ENCODE measurements at regions not wholly inside any gene's neighbourhood (a gene's known extent, or its start where the extent isn't known, plus 50 kb on each side); places are given as distances from the start of the nearest gene placed in this dataset.

- peak; percentile 32 for DNase-seq
- no peak overlapping the region for H3K4me3 Mint-ChIP-seq
- no peak overlapping the region for H3K27ac Mint-ChIP-seq
- peak; percentile 30 for ATAC-seq
- no peaks in the 10 kb centered on the region for H3K4me1 Mint-ChIP-seq (ENCODE audit: low read depth)
- H3K36me3 Mint-ChIP-seq (ENCODE audit: low read depth) = no peaks in the 10 kb centered on the region
- TF ChIP-seq CTCF (IDR thresholded peaks at IDR 0.05) = peak; percentile 12
- H3K27me3 Mint-ChIP-seq = peaks cover 2% of the 10 kb centered on the region
- POLR2A ChIA-PET = interaction anchor here (0.6 kb wide), 1 partner anchor 223 kb away, joined by 3 read pairs; no protein-coding TSS in a partner anchor
- CTCF ChIA-PET = interaction anchor here (1.0 kb wide), 1 partner anchor 60 kb away, joined by 3 read pairs; no protein-coding TSS in a partner anchor
- intact Hi-C loops (cut with micrococcal nuclease) = loop anchor here (5.0 kb wide), 1 partner anchor 241 kb away; no protein-coding TSS in a partner anchor
- H3K9me3 Mint-ChIP-seq = no peaks in the 10 kb centered on the region
These were observed 707.9 kb downstream of the AACS start for GRCh38 chr12:125773033-125773640.

- Mint-ChIP-seq H3K27ac (no peak overlapping the region), H3K9me3 (no peaks in the 10 kb centered on the region), H3K4me1 (ENCODE audit: low read depth) (no peaks in the 10 kb centered on the region), H3K4me3 (no peak overlapping the region), H3K27me3 (peaks cover 2% of the 10 kb centered on the region), H3K36me3 (ENCODE audit: low read depth) (no peaks in the 10 kb centered on the region)
- DNase-seq (no peak), ATAC-seq (no peak)
- intact Hi-C loops (cut with micrococcal nuclease) = no loop called here
- CTCF ChIA-PET = interaction anchor here (0.8 to 0.9 kb wide), 2 partner anchors 10 to 304 kb away, joined by 3 read pairs; no protein-coding TSS in a partner anchor
- POLR2A ChIA-PET = no interaction called here
- TF ChIP-seq CTCF (IDR thresholded peaks at IDR 0.05) = no peak
These were observed 710.3 kb downstream of the AACS start for GRCh38 chr12:125775507-125775906.

GRCh38 chr12:125776212-125776611 is 711.0 kb downstream of the AACS start:
- H3K36me3 Mint-ChIP-seq (ENCODE audit: low read depth) = no peaks in the 10 kb centered on the region
- H3K9me3 Mint-ChIP-seq = no peaks in the 10 kb centered on the region
- TF ChIP-seq CTCF (IDR thresholded peaks at IDR 0.05) = no peak
- intact Hi-C loops (cut with micrococcal nuclease) = no loop called here
- no peak overlapping the region for H3K4me3 Mint-ChIP-seq
- H3K4me1 Mint-ChIP-seq (ENCODE audit: low read depth) = no peaks in the 10 kb centered on the region
- POLR2A ChIA-PET = no interaction called here
- DNase-seq = no peak
- ATAC-seq = no peak
- H3K27me3 Mint-ChIP-seq = peaks cover 2% of the 10 kb centered on the region
- CTCF ChIA-PET = interaction anchor here (0.8 to 0.9 kb wide), 2 partner anchors 10 to 305 kb away, joined by 3 read pairs; no protein-coding TSS in a partner anchor
- no peak overlapping the region for H3K27ac Mint-ChIP-seq

GRCh38 chr12:125786143-125786542 is 720.9 kb downstream of the AACS start:
- H3K27ac Mint-ChIP-seq = no peak overlapping the region
- DNase-seq (no peak), ATAC-seq (no peak)
- H3K4me3 Mint-ChIP-seq = no peak overlapping the region
- TF ChIP-seq CTCF (IDR thresholded peaks at IDR 0.05) = no peak
- intact Hi-C loops (cut with micrococcal nuclease) = no loop called here
- no peaks in the 10 kb centered on the region for H3K27me3 Mint-ChIP-seq
- H3K9me3 Mint-ChIP-seq = peaks cover 18% of the 10 kb centered on the region
- CTCF ChIA-PET = no interaction called here
- H3K36me3 Mint-ChIP-seq (ENCODE audit: low read depth) = no peaks in the 10 kb centered on the region
- no peaks in the 10 kb centered on the region for H3K4me1 Mint-ChIP-seq (ENCODE audit: low read depth)
- POLR2A ChIA-PET = no interaction called here

- CTCF ChIA-PET = no interaction called here
- H3K4me1 Mint-ChIP-seq (ENCODE audit: low read depth) = no peaks in the 10 kb centered on the region
These were observed 729.2 kb downstream of the AACS start for GRCh38 chr12:125794401-125794800.

More at GRCh38 chr12:125794401-125794800, 729.2 kb downstream of the AACS start:
- H3K27ac Mint-ChIP-seq = no peak overlapping the region
- H3K36me3 Mint-ChIP-seq (ENCODE audit: low read depth) = no peaks in the 10 kb centered on the region
- H3K4me3 Mint-ChIP-seq = no peak overlapping the region
- TF ChIP-seq CTCF (IDR thresholded peaks at IDR 0.05) = no peak
- no peaks in the 10 kb centered on the region for H3K27me3 Mint-ChIP-seq
- ATAC-seq (no peak), DNase-seq (no peak)
- intact Hi-C loops (cut with micrococcal nuclease) = no loop called here
- H3K9me3 Mint-ChIP-seq = peaks cover 15% of the 10 kb centered on the region
- POLR2A ChIA-PET = no interaction called here
